Vagina (tissue), 2 donors: ENCODE measurements at regions not wholly inside any gene's neighbourhood (a gene's known extent, or its start where the extent isn't known, plus 50 kb on each side); places are given as distances from the start of the nearest gene placed in this dataset.

Experiments
- DNase-seq, 2 donors: peaks; one replicate each; pipeline ENCODE4 v3.0.0-alpha.2; 2017; ENCODE audit errors: extremely low spot score in 2 of 2
- H3K27ac ChIP-seq: fragments of 200-600 bp; sonication (generic); one replicate; pipeline ENCODE4 v1.5.1; 2019
- H3K27me3 ChIP-seq: fragments of 200-600 bp; sonication (generic); one replicate; pipeline ENCODE4 v1.5.1; 2019
- H3K36me3 ChIP-seq, 2 donors: fragments of 200-600 bp; sonication (generic); one replicate each; pipeline ENCODE4 v1.5.1; 2017 to 2019
- H3K4me1 ChIP-seq: fragments of 200-600 bp; sonication (generic); one replicate; pipeline ENCODE4 v1.5.1; 2019
- H3K4me3 ChIP-seq, 2 donors: fragments of 200-600 bp; sonication (generic); 1 replicate in 1 of 2; 2 replicates in 1 of 2; pipeline ENCODE4 v1.5.1; 2016 to 2019
- H3K9me3 ChIP-seq: fragments of 200-600 bp; sonication (generic); one replicate; pipeline ENCODE4 v1.5.1; 2019
- CTCF ChIP-seq, 3 experiments: fragments of 450-650 bp in 2 of 3; fragments of 200-600 bp in 1 of 3; sonication (generic) in 1 of 3; IDR thresholded peaks; one replicate each; pipeline ENCODE4 v1.5.1; 2017 to 2019; ENCODE audit warnings: antibody characterized with exemption in 3 of 3, mild to moderate bottlenecking in 2 of 3, moderate library complexity in 2 of 3
- POLR2A ChIP-seq, 2 donors: fragments of 450-650 bp; IDR thresholded peaks; one replicate each; pipeline ENCODE4 v1.6.1; 2017; ENCODE audit warnings: antibody characterized with exemption in 2 of 2, mild to moderate bottlenecking in 2 of 2, moderate library complexity in 2 of 2
- POLR2AphosphoS5 ChIP-seq, 2 donors: sonication (generic); formaldehyde crosslinking; IDR thresholded peaks; one replicate each; pipeline ENCODE4 v1.9.0; 2017; ENCODE audit warnings: antibody characterized with exemption in 2 of 2, mild to moderate bottlenecking in 2 of 2, low read depth in 1 of 2; ENCODE audit not compliant: insufficient read depth in 1 of 2
- intact Hi-C: fragments of 100-400 bp; cut with DNase I; formaldehyde crosslinking; loops from one replicate; pipeline ENCODE4 v1.15.1; 2023

GRCh38 chr4:44961001-44961755 is 234.8 kb upstream of the GNPDA2 start:
- intact Hi-C loops, result no loop called here
- TF ChIP-seq CTCF (IDR thresholded peaks at IDR 0.05) (no peak), POLR2A (IDR thresholded peaks at IDR 0.05) (no peak), POLR2AphosphoS5 (IDR thresholded peaks at IDR 0.05; ENCODE audit: insufficient read depth in 1 of 2, low read depth in 1 of 2) (no peak)
- H3K27ac ChIP-seq, result no peak overlapping the region
- no peaks in the 10 kb centered on the region for H3K27me3 ChIP-seq
- no peaks in the 10 kb centered on the region for H3K9me3 ChIP-seq
- no peak overlapping the region for H3K4me3 ChIP-seq
- H3K4me1 ChIP-seq, result no peaks in the 10 kb centered on the region
- H3K36me3 ChIP-seq, result no peaks in the 10 kb centered on the region
- no peak for DNase-seq

GRCh38 chr4:44931720-44932119 is 205.4 kb upstream of the GNPDA2 start:
- no peak for DNase-seq
- Histone ChIP-seq H3K27ac (no peak overlapping the region), H3K27me3 (no peaks in the 10 kb centered on the region), H3K36me3 (no peaks in the 10 kb centered on the region), H3K9me3 (no peaks in the 10 kb centered on the region), H3K4me1 (no peaks in the 10 kb centered on the region), H3K4me3 (no peak overlapping the region)
- intact Hi-C loops, result no loop called here
- no peak for TF ChIP-seq CTCF (IDR thresholded peaks at IDR 0.05)
- no peak for TF ChIP-seq POLR2AphosphoS5 (IDR thresholded peaks at IDR 0.05; ENCODE audit: insufficient read depth in 1 of 2, low read depth in 1 of 2)
- TF ChIP-seq POLR2A (IDR thresholded peaks at IDR 0.05), result no peak

- DNase-seq, result no peak
- H3K27me3 ChIP-seq, result no peaks in the 10 kb centered on the region
Measured at GRCh38 chr4:44928785-44929184, 202.4 kb upstream of the GNPDA2 start.

GRCh38 chr4:44927399-44928380 is 201.3 kb upstream of the GNPDA2 start:
- DNase-seq, result no peak
- no peak overlapping the region for H3K27ac ChIP-seq
- no peak for TF ChIP-seq POLR2A (IDR thresholded peaks at IDR 0.05)
- TF ChIP-seq CTCF (IDR thresholded peaks at IDR 0.05), result peak in 1 of 3 experiments; percentile 6
- no peaks in the 10 kb centered on the region for H3K36me3 ChIP-seq
- no peaks in the 10 kb centered on the region for H3K4me1 ChIP-seq
- no peaks in the 10 kb centered on the region for H3K27me3 ChIP-seq
- no peaks in the 10 kb centered on the region for H3K9me3 ChIP-seq
- intact Hi-C loops, result no loop called here
- H3K4me3 ChIP-seq, result no peak overlapping the region

More at GRCh38 chr4:44928785-44929184, 202.4 kb upstream of the GNPDA2 start:
- Histone ChIP-seq H3K27ac (no peak overlapping the region), H3K4me1 (no peaks in the 10 kb centered on the region), H3K4me3 (no peak overlapping the region), H3K9me3 (no peaks in the 10 kb centered on the region), H3K36me3 (no peaks in the 10 kb centered on the region)
- intact Hi-C loops, result no loop called here
- TF ChIP-seq POLR2A (IDR thresholded peaks at IDR 0.05), result no peak
- TF ChIP-seq POLR2AphosphoS5 (IDR thresholded peaks at IDR 0.05; ENCODE audit: insufficient read depth in 1 of 2, low read depth in 1 of 2), result no peak
- TF ChIP-seq CTCF (IDR thresholded peaks at IDR 0.05), result no peak
